Activated CD4-positive, alpha-beta memory T cell treated with anti-CD3 and anti-CD28 coated beads for 36 hours (primary cell): ENCODE measurements at regions not wholly inside any gene's neighbourhood (a gene's known extent, or its start where the extent isn't known, plus 50 kb on each side); places are given as distances from the start of the nearest gene placed in this dataset.

Experiments used
- CTCF ChIA-PET: fragments of 350-600 bp; sonication (Branson Sonifier 250); formaldehyde crosslinking; loops from one replicate; lab custom pipeline; 2021; ENCODE audit warnings: antibody characterized with exemption, inconsistent platforms; lab: Charles Lee
- POLR2A ChIA-PET: fragments of 350-600 bp; sonication (Branson Sonifier 250); formaldehyde crosslinking; loops from one replicate; lab custom pipeline; 2021; ENCODE audit warnings: antibody characterized with exemption; lab: Charles Lee
- DNase-seq: peaks from one replicate; pipeline ENCODE4 v3.0.0-alpha.2; 2020
- H3K27ac Mint-ChIP-seq: one replicate; pipeline ENCODE4 v1.8.0; 2021; ENCODE audit warnings: mixed read lengths
- H3K27me3 Mint-ChIP-seq: one replicate; pipeline ENCODE4 v1.8.0; 2021; ENCODE audit warnings: mixed read lengths
- H3K36me3 Mint-ChIP-seq: one replicate; pipeline ENCODE4 v1.8.0; 2021; ENCODE audit warnings: mixed read lengths
- H3K4me1 Mint-ChIP-seq: one replicate; pipeline ENCODE4 v1.8.0; 2021; ENCODE audit warnings: low read depth, mixed read lengths
- H3K4me3 Mint-ChIP-seq: one replicate; pipeline ENCODE4 v1.8.0; 2021; ENCODE audit warnings: mild to moderate bottlenecking, mixed read lengths
- H3K9me3 Mint-ChIP-seq: one replicate; pipeline ENCODE4 v1.8.0; 2021; ENCODE audit warnings: mixed read lengths
- intact Hi-C: fragments of 100-400 bp; cut with micrococcal nuclease; formaldehyde crosslinking; loops from one replicate; pipeline ENCODE4 v1.15.1; 2023

DNA sequence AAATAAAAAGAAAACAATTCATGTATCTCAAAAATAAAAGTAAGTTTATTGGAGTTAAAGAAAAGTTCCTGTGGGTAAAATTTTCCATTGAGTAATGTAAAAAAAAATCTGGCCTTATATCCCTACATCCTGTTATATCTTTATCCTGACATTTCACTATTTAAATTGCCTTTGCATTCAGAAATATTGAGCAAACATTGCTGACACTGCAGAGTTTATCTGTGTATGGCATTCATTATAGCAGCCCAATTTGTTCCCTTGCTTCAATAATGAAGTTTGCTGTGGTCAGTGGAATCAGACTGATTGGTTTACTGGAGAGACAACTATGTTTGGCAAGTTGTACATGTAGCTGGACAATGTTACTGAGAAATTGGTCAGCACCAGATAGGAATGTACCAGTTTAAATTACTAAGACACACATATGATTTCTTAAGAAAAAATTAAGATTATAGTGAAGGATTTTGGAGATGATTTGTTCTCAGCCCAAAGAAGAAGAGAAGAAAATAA is 271.7 kb downstream of the ANKRD7 start:
- CTCF ChIA-PET = no interaction called here
- Mint-ChIP-seq H3K9me3 (no peaks in the 10 kb centered on the region), H3K27me3 (no peaks in the 10 kb centered on the region), H3K36me3 (no peaks in the 10 kb centered on the region), H3K27ac (no peak overlapping the region), H3K4me3 (no peak overlapping the region), H3K4me1 (no peaks in the 10 kb centered on the region)
- POLR2A ChIA-PET = no interaction called here
- intact Hi-C loops = no loop called here
- DNase-seq = no peak

DNA sequence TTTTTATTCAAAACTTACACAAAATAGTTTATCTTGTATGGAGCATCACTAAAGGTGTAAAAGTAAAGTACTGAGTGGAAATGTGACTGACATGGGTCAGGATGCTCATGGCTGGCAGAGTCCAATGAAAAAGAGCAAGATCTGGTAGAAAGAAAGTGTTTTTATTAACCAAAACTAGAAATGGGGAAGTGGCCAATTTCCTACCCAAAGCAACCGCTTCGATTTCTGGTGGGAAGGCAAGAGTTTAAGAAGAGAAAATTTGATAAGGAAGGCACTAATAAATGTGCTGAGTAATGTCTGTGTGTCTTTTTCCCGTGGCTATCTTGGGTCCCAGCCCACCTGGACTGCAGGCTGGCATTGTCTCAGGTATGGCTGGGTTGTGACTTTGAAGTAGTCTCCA is 277.7 kb downstream of the ANKRD7 start:
- no peak overlapping the region for H3K27ac Mint-ChIP-seq
- intact Hi-C loops = no loop called here
- no peaks in the 10 kb centered on the region for H3K9me3 Mint-ChIP-seq
- no peak overlapping the region for H3K4me3 Mint-ChIP-seq
- no peak for DNase-seq
- no peaks in the 10 kb centered on the region for H3K27me3 Mint-ChIP-seq
- no peaks in the 10 kb centered on the region for H3K4me1 Mint-ChIP-seq
- no peaks in the 10 kb centered on the region for H3K36me3 Mint-ChIP-seq
- ChIA-PET POLR2A (no interaction called here), CTCF (no interaction called here)

DNA sequence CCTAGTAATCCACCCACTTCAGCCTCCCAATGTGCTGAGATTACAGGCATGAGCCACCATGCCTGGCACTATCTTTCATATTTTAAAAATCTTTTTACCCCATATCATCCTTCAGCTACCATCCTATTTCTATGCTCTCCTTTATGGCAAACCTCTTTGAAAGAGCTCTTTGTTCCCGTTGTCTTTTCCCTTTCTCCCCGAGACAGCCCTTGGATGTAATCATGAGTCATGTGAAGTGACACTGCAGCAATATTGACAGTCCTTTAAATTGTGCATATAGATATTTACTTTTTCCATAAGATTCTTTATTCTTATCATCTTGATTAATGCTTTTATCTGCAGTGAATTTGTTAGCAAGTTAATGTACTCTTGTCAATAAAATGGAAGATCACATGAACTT is 286.6 kb downstream of the ANKRD7 start:
- ChIA-PET POLR2A (no interaction called here), CTCF (no interaction called here)
- H3K27ac Mint-ChIP-seq = no peak overlapping the region

DNA sequence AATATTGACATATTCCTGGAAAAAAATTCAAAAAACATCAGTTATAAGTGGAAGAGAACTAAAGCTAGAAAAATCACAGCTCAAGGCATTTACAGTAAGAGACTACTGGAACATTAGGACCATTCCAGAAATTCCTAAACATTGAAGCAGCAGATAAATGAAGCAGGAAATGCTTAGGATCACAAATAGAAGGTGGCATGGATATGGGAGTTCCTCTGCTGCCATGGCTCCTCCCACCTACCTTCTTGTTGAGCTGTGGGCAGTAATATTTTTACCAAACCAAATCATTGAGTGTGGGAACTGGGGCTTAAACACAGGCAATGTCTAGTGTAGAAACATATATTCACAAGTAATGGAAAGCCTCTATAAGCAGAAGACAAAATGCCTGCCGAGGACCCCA is 292.8 kb downstream of the ANKRD7 start:
- H3K4me1 Mint-ChIP-seq = no peaks in the 10 kb centered on the region
- no peaks in the 10 kb centered on the region for H3K36me3 Mint-ChIP-seq
- ChIA-PET POLR2A (no interaction called here), CTCF (interaction anchor here (0.6 kb wide), 1 partner anchor 219 kb away, joined by 3 read pairs; no protein-coding TSS in a partner anchor)
- no peaks in the 10 kb centered on the region for H3K9me3 Mint-ChIP-seq
- no peak overlapping the region for H3K27ac Mint-ChIP-seq
- no peaks in the 10 kb centered on the region for H3K27me3 Mint-ChIP-seq
- intact Hi-C loops = no loop called here
- H3K4me3 Mint-ChIP-seq = no peak overlapping the region
- DNase-seq = no peak

More for the DNA sequence above, 286.6 kb downstream of the ANKRD7 start:
- no peaks in the 10 kb centered on the region for H3K9me3 Mint-ChIP-seq
- H3K36me3 Mint-ChIP-seq = no peaks in the 10 kb centered on the region
- no peak for DNase-seq
- H3K4me3 Mint-ChIP-seq = no peak overlapping the region
- intact Hi-C loops = no loop called here
- H3K4me1 Mint-ChIP-seq = no peaks in the 10 kb centered on the region
- no peaks in the 10 kb centered on the region for H3K27me3 Mint-ChIP-seq

DNA sequence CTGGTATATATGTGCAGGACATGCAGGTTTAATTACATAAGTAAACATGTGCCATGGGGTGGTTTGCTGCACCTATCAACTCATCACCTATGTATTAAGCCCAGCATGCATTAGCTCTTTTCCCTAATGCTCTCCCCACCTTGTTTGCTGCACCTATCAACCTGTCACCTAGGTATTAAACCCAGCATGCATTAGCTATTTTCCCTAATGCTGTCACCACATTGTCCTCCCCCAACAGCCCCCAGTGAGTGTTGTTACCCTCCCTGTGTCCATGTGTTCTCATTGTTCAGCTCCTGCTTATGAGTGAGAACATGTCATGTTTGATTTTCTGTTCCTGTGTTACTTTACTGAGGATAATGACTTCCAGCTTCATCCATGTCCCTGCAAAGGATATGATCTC is 300.5 kb downstream of the ANKRD7 start:
- DNase-seq = no peak
- H3K4me3 Mint-ChIP-seq = no peak overlapping the region
- H3K27me3 Mint-ChIP-seq = no peaks in the 10 kb centered on the region
- POLR2A ChIA-PET = no interaction called here
- H3K9me3 Mint-ChIP-seq = peaks cover 2% of the 10 kb centered on the region
- H3K4me1 Mint-ChIP-seq = no peaks in the 10 kb centered on the region
- H3K27ac Mint-ChIP-seq = no peak overlapping the region
- CTCF ChIA-PET = no interaction called here
- intact Hi-C loops = no loop called here
- no peaks in the 10 kb centered on the region for H3K36me3 Mint-ChIP-seq

DNA sequence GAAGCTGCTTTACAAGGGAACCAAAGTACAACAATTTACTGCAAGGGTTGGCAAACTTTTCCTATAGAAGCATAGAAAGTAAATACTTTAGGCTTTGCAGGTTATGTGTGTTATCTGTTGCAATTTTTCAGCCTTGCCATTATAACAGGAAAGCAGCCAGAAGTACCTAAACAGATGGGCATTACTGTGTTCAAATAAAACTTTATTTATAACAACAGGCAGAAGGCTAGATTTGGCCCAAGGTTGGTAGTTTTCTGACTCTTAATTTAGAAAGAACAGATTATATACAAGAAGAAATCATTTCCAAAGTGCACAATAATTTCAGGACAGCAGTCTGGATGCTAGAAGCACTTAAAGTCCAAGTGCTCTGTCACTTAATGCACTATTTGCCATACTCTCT is 307.1 kb downstream of the ANKRD7 start:
- no peak overlapping the region for H3K4me3 Mint-ChIP-seq
- CTCF ChIA-PET = no interaction called here
- H3K9me3 Mint-ChIP-seq = peaks cover 6% of the 10 kb centered on the region
- intact Hi-C loops = no loop called here
- POLR2A ChIA-PET = no interaction called here
- no peak for DNase-seq
- no peaks in the 10 kb centered on the region for H3K36me3 Mint-ChIP-seq
- H3K27ac Mint-ChIP-seq = no peak overlapping the region
- no peaks in the 10 kb centered on the region for H3K4me1 Mint-ChIP-seq
- H3K27me3 Mint-ChIP-seq = no peaks in the 10 kb centered on the region

DNA sequence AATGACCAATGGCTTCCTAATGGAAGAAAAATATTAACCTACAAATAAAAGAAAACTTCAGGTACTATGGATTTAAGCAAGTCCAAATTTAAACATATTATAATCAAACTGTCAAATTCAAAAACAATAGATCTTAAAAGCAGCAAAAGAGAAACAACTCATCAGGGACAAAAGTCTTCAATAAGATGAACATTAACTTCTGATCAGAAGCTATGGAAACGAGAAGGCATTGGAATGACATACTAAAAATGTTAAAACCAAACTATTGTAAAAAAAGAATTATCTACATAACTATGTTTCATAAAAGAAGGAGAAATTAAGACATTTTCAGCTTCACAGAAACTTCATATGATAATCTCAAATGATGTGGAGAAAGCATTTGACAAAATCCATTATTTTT is 334.7 kb downstream of the ANKRD7 start:
- H3K4me1 Mint-ChIP-seq = no peaks in the 10 kb centered on the region
- ChIA-PET POLR2A (no interaction called here), CTCF (no interaction called here)
- H3K27me3 Mint-ChIP-seq = no peaks in the 10 kb centered on the region
- H3K27ac Mint-ChIP-seq = no peak overlapping the region
- peaks cover 21% of the 10 kb centered on the region for H3K9me3 Mint-ChIP-seq
- H3K36me3 Mint-ChIP-seq = no peaks in the 10 kb centered on the region
- no peak overlapping the region for H3K4me3 Mint-ChIP-seq
- no peak for DNase-seq
- intact Hi-C loops = no loop called here

DNA sequence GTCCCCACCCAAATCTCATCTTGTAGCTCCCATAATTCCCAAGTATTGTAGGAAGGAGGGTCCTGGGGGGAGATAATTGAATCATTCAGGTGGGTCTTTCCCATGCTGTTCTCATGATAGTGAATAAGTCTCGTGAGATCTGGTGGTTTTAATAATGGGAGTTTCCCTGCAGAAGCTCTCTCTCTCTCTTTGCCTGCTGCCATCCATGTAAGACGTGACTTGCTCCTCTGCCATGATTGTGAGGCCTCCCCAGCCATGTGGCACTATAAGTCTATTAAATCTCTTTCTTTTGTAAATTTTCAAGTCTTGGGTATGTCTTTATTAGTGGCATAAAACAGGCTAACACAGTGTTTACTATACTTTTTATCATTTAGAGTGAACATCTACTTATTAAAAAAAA is 338.8 kb downstream of the ANKRD7 start:
- no peak overlapping the region for H3K4me3 Mint-ChIP-seq
- H3K36me3 Mint-ChIP-seq = no peaks in the 10 kb centered on the region
- POLR2A ChIA-PET = no interaction called here
- no peaks in the 10 kb centered on the region for H3K27me3 Mint-ChIP-seq
- no peaks in the 10 kb centered on the region for H3K4me1 Mint-ChIP-seq
- CTCF ChIA-PET = no interaction called here
- H3K27ac Mint-ChIP-seq = no peak overlapping the region
- DNase-seq = no peak
- intact Hi-C loops = no loop called here
- peaks cover 14% of the 10 kb centered on the region for H3K9me3 Mint-ChIP-seq

DNA sequence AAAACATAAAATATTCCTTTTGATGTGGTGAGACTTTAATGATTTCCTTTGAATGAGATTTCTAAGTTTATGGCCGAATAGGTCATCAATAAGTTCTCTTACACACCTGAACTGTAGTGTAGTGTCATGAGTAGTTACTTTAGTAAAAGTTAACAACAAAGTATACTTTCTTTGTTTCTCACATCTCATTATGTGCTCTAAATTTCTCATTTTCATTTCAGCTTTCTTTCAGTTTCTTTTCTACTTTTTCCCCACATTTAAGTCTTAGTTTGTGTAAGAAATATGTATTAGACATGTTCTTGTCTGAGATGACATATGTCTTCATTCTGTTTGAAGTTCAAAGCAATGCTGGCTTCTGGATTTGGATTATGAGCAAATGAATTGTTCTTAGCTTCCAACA is 348.1 kb downstream of the ANKRD7 start:
- Mint-ChIP-seq H3K27ac (no peak overlapping the region), H3K27me3 (no peaks in the 10 kb centered on the region), H3K9me3 (peaks cover 3% of the 10 kb centered on the region), H3K36me3 (no peaks in the 10 kb centered on the region), H3K4me3 (no peak overlapping the region), H3K4me1 (no peaks in the 10 kb centered on the region)
- ChIA-PET CTCF (no interaction called here), POLR2A (no interaction called here)
- intact Hi-C loops = no loop called here
- DNase-seq = no peak

DNA sequence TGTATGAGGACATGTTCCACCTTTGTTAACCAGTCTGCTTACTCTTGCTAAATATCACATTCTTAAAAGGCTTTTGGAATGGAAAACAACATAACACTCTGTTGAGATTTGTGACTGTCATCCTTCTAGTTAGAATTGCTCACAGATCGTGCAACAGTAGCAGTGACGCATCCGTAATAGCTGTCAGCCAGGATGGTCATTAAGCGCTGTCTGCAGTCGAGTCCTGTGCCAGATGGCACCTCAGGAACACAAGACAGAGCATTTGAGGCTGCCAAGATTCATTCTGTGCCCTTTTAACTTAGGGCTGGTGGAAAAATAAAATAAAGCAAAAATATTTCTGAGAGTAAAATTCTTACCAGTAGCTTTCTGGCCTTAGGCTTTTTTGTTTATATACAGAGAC is 348.6 kb downstream of the ANKRD7 start:
- Mint-ChIP-seq H3K36me3 (no peaks in the 10 kb centered on the region), H3K27ac (no peak overlapping the region), H3K4me1 (no peaks in the 10 kb centered on the region), H3K4me3 (no peak overlapping the region), H3K27me3 (no peaks in the 10 kb centered on the region), H3K9me3 (peaks cover 3% of the 10 kb centered on the region)
- POLR2A ChIA-PET = no interaction called here
- no peak for DNase-seq
- intact Hi-C loops = no loop called here
- CTCF ChIA-PET = no interaction called here

DNA sequence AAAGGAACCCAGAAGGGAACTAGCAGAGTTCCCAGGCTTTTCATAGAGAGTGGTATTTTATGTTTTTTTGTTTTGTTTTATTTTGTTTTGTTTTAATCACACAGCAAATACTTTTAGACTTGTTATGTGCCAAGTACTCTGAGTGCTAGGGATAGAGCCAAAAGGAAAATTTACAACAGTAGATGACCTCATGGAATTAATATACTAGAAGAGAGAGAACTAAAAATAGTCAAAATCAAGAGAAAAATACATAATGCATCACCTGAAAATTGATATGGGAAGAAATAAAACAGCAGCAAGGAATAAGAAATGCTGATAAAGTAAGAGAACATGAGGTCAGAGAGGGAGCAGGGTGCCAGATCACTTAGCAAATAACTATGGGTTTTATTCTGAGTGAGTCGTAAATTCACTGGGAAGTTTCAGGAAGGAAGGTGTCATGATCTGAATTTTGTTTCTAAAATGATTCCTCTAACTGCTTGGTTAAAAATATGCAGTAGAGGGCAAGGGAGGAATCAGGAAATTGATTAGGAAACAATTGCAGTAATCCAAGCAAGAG is 351.0 kb downstream of the ANKRD7 start:
- H3K9me3 Mint-ChIP-seq = peaks cover 3% of the 10 kb centered on the region
- no peaks in the 10 kb centered on the region for H3K36me3 Mint-ChIP-seq
- DNase-seq = no peak
- H3K4me3 Mint-ChIP-seq = no peak overlapping the region
- ChIA-PET CTCF (no interaction called here), POLR2A (no interaction called here)
- no peaks in the 10 kb centered on the region for H3K27me3 Mint-ChIP-seq
- intact Hi-C loops = no loop called here
- H3K4me1 Mint-ChIP-seq = no peaks in the 10 kb centered on the region
- no peak overlapping the region for H3K27ac Mint-ChIP-seq

DNA sequence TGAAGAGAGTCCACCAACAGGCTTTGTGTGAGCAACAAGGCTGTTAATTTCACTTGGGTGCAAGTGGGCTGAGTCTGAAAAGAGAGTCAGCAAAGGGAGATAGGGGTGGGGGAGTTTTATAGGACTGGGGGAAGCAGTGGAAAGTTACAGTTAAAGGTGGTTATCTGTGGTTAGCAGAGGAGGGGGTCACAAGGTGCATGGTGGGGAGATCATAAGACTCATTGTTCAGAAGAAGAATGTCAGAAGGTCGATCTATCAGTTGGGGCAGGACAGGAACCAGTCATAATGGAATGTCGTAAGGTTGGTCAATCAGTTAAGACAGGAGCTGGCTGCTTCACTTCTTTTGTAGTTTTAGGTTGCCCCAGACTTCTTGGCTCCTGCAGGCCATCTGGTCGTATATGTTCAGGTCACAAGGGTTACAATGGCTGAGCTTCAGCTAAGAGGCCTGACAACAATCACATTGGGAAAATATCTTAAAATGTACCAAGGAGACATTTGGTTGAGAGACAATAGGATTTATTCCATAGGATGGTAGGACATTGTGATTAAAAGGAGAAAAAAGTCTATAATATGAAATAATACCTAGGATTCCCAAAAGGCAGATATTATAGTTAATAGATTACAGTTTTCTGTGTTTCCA is 356.4 kb downstream of the ANKRD7 start:
- H3K4me1 Mint-ChIP-seq = no peaks in the 10 kb centered on the region
- H3K9me3 Mint-ChIP-seq = peaks cover 14% of the 10 kb centered on the region
- H3K27ac Mint-ChIP-seq = no peak overlapping the region
- no peaks in the 10 kb centered on the region for H3K27me3 Mint-ChIP-seq
- DNase-seq = no peak
- CTCF ChIA-PET = no interaction called here
- intact Hi-C loops = no loop called here
- POLR2A ChIA-PET = no interaction called here
- H3K4me3 Mint-ChIP-seq = no peak overlapping the region
- no peaks in the 10 kb centered on the region for H3K36me3 Mint-ChIP-seq

DNA sequence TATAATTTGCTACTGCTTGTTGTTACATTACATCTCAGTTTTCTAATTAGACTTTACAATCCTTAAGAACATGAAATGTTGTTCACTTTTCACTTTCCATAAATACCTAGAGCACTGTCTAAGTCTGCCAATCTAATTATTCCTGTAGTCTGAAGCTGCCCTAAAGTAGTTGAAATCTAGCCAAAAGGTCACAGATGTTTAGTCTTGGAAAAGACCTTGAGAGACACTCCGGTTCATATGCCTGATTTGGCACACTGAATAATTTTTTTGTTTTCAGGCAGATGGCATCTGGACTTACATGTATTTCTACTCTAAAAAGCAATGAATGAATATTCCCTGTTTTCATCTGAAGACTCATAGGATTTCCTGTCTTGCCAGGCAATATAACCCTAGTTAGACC is 359.1 kb downstream of the ANKRD7 start:
- Mint-ChIP-seq H3K4me3 (no peak overlapping the region), H3K4me1 (no peaks in the 10 kb centered on the region), H3K9me3 (peaks cover 30% of the 10 kb centered on the region), H3K36me3 (no peaks in the 10 kb centered on the region), H3K27me3 (no peaks in the 10 kb centered on the region), H3K27ac (no peak overlapping the region)
- DNase-seq = no peak
- POLR2A ChIA-PET = no interaction called here
- intact Hi-C loops = no loop called here
- CTCF ChIA-PET = no interaction called here
